ENCODE measurements at regions not wholly inside any gene's neighbourhood (a gene's known extent, or its start where the extent isn't known, plus 50 kb on each side); places are given as distances from the start of the nearest gene placed in this dataset.

DNA sequence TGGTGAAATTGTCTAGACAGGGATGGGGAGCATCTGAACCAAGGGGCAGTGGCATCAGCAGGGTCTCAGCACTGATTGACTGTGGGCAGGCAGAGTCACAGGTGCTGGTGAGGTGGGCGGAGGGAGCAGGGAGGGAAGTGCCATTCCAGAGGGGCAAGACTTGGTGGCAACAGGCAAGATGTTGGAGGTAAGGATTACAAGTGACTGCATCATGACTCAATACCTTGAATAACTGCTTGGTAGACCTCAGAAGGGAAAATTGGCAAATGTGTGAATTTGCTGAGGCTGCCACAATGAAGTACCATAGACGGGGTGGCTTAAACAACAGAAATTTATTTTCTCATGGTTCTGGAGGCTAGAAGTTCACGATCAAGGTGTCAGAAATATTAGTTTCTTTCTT is 419.1 kb downstream of the HS3ST3B1 start:
- ATAC-seq (ENCODE audit: low read depth) (no peak), DNase-seq (ENCODE audit: low spot score) (no peak)
- Histone ChIP-seq H3K4me1 (ENCODE audit: insufficient read depth, poor library complexity, severe bottlenecking) (no peaks in the 10 kb centered on the region), H3K27me3 (ENCODE audit: insufficient read depth, poor library complexity, severe bottlenecking) (no peaks in the 10 kb centered on the region), H3K9me3 (ENCODE audit: severe bottlenecking) (no peaks in the 10 kb centered on the region), H3K27ac (ENCODE audit: poor library complexity, severe bottlenecking) (no peak overlapping the region), H3K36me3 (ENCODE audit: low read depth) (no peaks in the 10 kb centered on the region), H3K4me3 (ENCODE audit: severe bottlenecking) (no peak overlapping the region)
- TF ChIP-seq CTCF (IDR thresholded peaks at IDR 0.05; ENCODE audit: poor library complexity, severe bottlenecking), result no peak

DNA sequence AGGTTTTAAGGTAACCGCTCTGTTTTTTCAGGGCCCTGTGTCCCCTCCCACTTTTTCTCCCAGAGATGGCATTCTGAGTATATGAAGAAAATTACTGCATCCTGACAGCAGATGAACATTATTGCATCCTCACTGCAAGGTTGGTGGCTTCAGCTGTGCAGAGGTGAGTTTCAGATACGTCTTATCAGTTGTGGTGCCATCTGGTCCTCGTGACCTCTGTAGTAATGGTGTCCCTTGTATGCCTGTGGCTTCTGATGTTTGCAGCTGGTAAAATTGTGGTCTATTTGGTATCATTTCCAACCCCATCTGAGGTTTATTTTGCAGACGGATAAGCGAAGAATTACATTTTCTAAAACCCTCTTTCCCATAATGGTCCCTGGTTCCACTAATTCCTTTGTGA is 417.0 kb downstream of the HS3ST3B1 start:
- DNase-seq (ENCODE audit: low spot score), result no peak
- H3K27me3 ChIP-seq (ENCODE audit: insufficient read depth, poor library complexity, severe bottlenecking), result no peaks in the 10 kb centered on the region
- no peak overlapping the region for H3K4me3 ChIP-seq (ENCODE audit: severe bottlenecking)
- peaks cover 2% of the 10 kb centered on the region for H3K4me1 ChIP-seq (ENCODE audit: insufficient read depth, poor library complexity, severe bottlenecking)
- H3K9me3 ChIP-seq (ENCODE audit: severe bottlenecking), result no peaks in the 10 kb centered on the region
- no peaks in the 10 kb centered on the region for H3K36me3 ChIP-seq (ENCODE audit: low read depth)
- no peak for ATAC-seq (ENCODE audit: low read depth)
- no peak for TF ChIP-seq CTCF (IDR thresholded peaks at IDR 0.05; ENCODE audit: poor library complexity, severe bottlenecking)
- H3K27ac ChIP-seq (ENCODE audit: poor library complexity, severe bottlenecking), result no peak overlapping the region

GRCh38 chr17:14715561-14715960 is 414.7 kb downstream of the HS3ST3B1 start:
- Histone ChIP-seq H3K27ac (ENCODE audit: poor library complexity, severe bottlenecking) (no peak overlapping the region), H3K4me3 (ENCODE audit: severe bottlenecking) (no peak overlapping the region), H3K4me1 (ENCODE audit: insufficient read depth, poor library complexity, severe bottlenecking) (peaks cover 9% of the 10 kb centered on the region), H3K36me3 (ENCODE audit: low read depth) (no peaks in the 10 kb centered on the region), H3K27me3 (ENCODE audit: insufficient read depth, poor library complexity, severe bottlenecking) (no peaks in the 10 kb centered on the region), H3K9me3 (ENCODE audit: severe bottlenecking) (no peaks in the 10 kb centered on the region)
- DNase-seq (ENCODE audit: low spot score) (no peak), ATAC-seq (ENCODE audit: low read depth) (no peak)
- TF ChIP-seq CTCF (IDR thresholded peaks at IDR 0.05; ENCODE audit: poor library complexity, severe bottlenecking), result no peak

GRCh38 chr17:14712611-14713021 is 411.7 kb downstream of the HS3ST3B1 start:
- Histone ChIP-seq H3K9me3 (ENCODE audit: severe bottlenecking) (no peaks in the 10 kb centered on the region), H3K27me3 (ENCODE audit: insufficient read depth, poor library complexity, severe bottlenecking) (no peaks in the 10 kb centered on the region), H3K4me1 (ENCODE audit: insufficient read depth, poor library complexity, severe bottlenecking) (peaks cover 10% of the 10 kb centered on the region), H3K36me3 (ENCODE audit: low read depth) (no peaks in the 10 kb centered on the region), H3K4me3 (ENCODE audit: severe bottlenecking) (no peak overlapping the region), H3K27ac (ENCODE audit: poor library complexity, severe bottlenecking) (no peak overlapping the region)
- ATAC-seq (ENCODE audit: low read depth) (peak; percentile 25; the same call in 1 of the 3 replicates), DNase-seq (ENCODE audit: low spot score) (no peak)
- no peak for TF ChIP-seq CTCF (IDR thresholded peaks at IDR 0.05; ENCODE audit: poor library complexity, severe bottlenecking)

GRCh38 chr17:14704121-14704520 is 403.2 kb downstream of the HS3ST3B1 start:
- Histone ChIP-seq H3K4me3 (ENCODE audit: severe bottlenecking) (no peak overlapping the region), H3K27me3 (ENCODE audit: insufficient read depth, poor library complexity, severe bottlenecking) (no peaks in the 10 kb centered on the region), H3K36me3 (ENCODE audit: low read depth) (no peaks in the 10 kb centered on the region), H3K9me3 (ENCODE audit: severe bottlenecking) (no peaks in the 10 kb centered on the region), H3K4me1 (ENCODE audit: insufficient read depth, poor library complexity, severe bottlenecking) (peaks cover 6% of the 10 kb centered on the region), H3K27ac (ENCODE audit: poor library complexity, severe bottlenecking) (no peak overlapping the region)
- no peak for ATAC-seq (ENCODE audit: low read depth)
- DNase-seq (ENCODE audit: low spot score), result no peak
- TF ChIP-seq CTCF (IDR thresholded peaks at IDR 0.05; ENCODE audit: poor library complexity, severe bottlenecking), result no peak

Measured in RWPE2 (cell line).